Stomach (tissue), 8 donors: ENCODE measurements at regions not wholly inside any gene's neighbourhood (a gene's known extent, or its start where the extent isn't known, plus 50 kb on each side); places are given as distances from the start of the nearest gene placed in this dataset.

Experiments
- DNase-seq, 2 donors: peaks; one replicate each; pipeline versions ENCODE4 v3.0.0 to v3.0.0-alpha.2; 2013 to 2019
- H3K27ac ChIP-seq, 5 donors: fragments of 200-600 bp in 4 of 5; sonication (generic) in 4 of 5; one replicate each; pipeline ENCODE4 v1.5.1; 2013 to 2019; ENCODE audit warnings: mild to moderate bottlenecking in 1 of 5, moderate library complexity in 1 of 5
- H3K27me3 ChIP-seq, 3 donors: fragments of 200-600 bp; sonication (generic); one replicate each; pipeline ENCODE4 v1.5.1; 2017 to 2019; ENCODE audit warnings: mixed run types in 1 of 3
- H3K36me3 ChIP-seq, 4 donors: fragments of 200-600 bp; sonication (generic); 1 replicate in 3 of 4; 2 replicates in 1 of 4; pipeline ENCODE4 v1.5.1; 2016 to 2019
- H3K4me1 ChIP-seq, 4 donors: fragments of 200-600 bp; sonication (generic); one replicate each; pipeline ENCODE4 v1.5.1; 2016 to 2019
- H3K4me3 ChIP-seq, 4 donors: fragments of 200-600 bp; sonication (generic) in 3 of 4; one replicate each; pipeline ENCODE4 v1.5.1; 2016 to 2019; ENCODE audit warnings: mild to moderate bottlenecking in 1 of 4
- H3K9me3 ChIP-seq, 4 donors: fragments of 200-600 bp; sonication (generic); one replicate each; pipeline ENCODE4 v1.5.1; 2016 to 2019
- EP300 ChIP-seq: sonication (generic); formaldehyde crosslinking; IDR thresholded peaks from one replicate; pipeline ENCODE4 v1.6.1; 2017; ENCODE audit warnings: antibody characterized with exemption
- POLR2A ChIP-seq, 4 donors: fragments of 450-650 bp; IDR thresholded peaks; one replicate each; pipeline ENCODE4 v1.6.1; 2016; ENCODE audit warnings: antibody characterized with exemption in 4 of 4, control low read depth in 2 of 4, mild to moderate bottlenecking in 1 of 4, moderate library complexity in 1 of 4
- POLR2AphosphoS5 ChIP-seq, 3 donors: sonication (generic); formaldehyde crosslinking; IDR thresholded peaks; one replicate each; pipeline ENCODE4 v1.6.1; 2016; ENCODE audit warnings: antibody characterized with exemption in 3 of 3
- WGBS, 5 donors: extraction: QIAGEN DNeasy Blood & Tissue Kit in 3 of 5; methylation state at CpG; one replicate each; pipeline versions ENCODE4 v1.1.5 to v1.1.7; 2013 to 2018; 5-methylcytosine and 5-hydroxymethylcytosine counted together
- intact Hi-C: fragments of 100-400 bp; cut with DNase I; formaldehyde crosslinking; loops from one replicate; pipeline ENCODE4 v1.15.1; 2023; ENCODE audit warnings: low total_unique reads
- TF ChIP-seq, protein P1 (sequence below), 7 experiments: fragments of 450-650 bp in 4 of 7; fragments of 200-600 bp in 3 of 7; sonication (generic) in 3 of 7; IDR thresholded peaks; one replicate each; pipeline ENCODE4 v1.5.1; 2016 to 2019; ENCODE audit warnings: antibody characterized with exemption in 7 of 7, control low read depth in 2 of 7, mild to moderate bottlenecking in 1 of 7
- donor health status: healthy with polysubstance abuse.
- donor health status: Bipolar disorder and iron deficiency.
- donor health status: healthy.

DNA sequence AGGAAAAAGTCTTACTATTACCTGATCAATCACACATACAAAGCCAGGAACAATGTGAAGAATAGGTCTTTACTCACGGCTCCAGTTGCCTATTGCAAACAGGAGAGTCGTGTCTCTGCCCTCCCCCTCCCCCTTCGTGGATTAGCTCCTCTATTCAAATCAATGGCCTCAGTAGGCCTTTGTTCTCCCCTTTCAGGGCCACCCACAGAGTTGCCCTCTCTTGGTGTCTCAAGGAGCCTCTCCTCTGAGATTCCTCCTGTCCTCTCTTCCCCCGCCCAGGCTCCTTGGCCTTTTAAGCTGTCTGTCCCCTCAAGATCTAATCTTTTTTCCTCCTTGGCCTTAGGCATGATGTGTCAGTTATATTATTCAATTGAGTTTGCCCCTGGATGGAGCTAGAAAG is 107.2 kb upstream of the NALF2 start:
- no peaks in the 10 kb centered on the region for H3K36me3 ChIP-seq
- no peak overlapping the region for H3K27ac ChIP-seq
- no peaks in the 10 kb centered on the region for H3K4me1 ChIP-seq
- no peaks in the 10 kb centered on the region for H3K9me3 ChIP-seq
- WGBS, 5 donors: 40 to 60% (median 50%) methylated on average over 2 to 4 of the region's 4 CpGs
- intact Hi-C loops: no loop called here
- H3K4me3 ChIP-seq: no peak overlapping the region
- DNase-seq: no peak
- H3K27me3 ChIP-seq: peaks cover 0 to 5% (median 0%) of the 10 kb centered on the region in 3 donors
- TF ChIP-seq POLR2AphosphoS5 (IDR thresholded peaks at IDR 0.05): no peak
- no peak for TF ChIP-seq POLR2A (IDR thresholded peaks at IDR 0.05)
- TF ChIP-seq, protein P1, sequence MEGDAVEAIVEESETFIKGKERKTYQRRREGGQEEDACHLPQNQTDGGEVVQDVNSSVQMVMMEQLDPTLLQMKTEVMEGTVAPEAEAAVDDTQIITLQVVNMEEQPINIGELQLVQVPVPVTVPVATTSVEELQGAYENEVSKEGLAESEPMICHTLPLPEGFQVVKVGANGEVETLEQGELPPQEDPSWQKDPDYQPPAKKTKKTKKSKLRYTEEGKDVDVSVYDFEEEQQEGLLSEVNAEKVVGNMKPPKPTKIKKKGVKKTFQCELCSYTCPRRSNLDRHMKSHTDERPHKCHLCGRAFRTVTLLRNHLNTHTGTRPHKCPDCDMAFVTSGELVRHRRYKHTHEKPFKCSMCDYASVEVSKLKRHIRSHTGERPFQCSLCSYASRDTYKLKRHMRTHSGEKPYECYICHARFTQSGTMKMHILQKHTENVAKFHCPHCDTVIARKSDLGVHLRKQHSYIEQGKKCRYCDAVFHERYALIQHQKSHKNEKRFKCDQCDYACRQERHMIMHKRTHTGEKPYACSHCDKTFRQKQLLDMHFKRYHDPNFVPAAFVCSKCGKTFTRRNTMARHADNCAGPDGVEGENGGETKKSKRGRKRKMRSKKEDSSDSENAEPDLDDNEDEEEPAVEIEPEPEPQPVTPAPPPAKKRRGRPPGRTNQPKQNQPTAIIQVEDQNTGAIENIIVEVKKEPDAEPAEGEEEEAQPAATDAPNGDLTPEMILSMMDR (IDR thresholded peaks at IDR 0.05): no peak
- TF ChIP-seq EP300: no peak

DNA sequence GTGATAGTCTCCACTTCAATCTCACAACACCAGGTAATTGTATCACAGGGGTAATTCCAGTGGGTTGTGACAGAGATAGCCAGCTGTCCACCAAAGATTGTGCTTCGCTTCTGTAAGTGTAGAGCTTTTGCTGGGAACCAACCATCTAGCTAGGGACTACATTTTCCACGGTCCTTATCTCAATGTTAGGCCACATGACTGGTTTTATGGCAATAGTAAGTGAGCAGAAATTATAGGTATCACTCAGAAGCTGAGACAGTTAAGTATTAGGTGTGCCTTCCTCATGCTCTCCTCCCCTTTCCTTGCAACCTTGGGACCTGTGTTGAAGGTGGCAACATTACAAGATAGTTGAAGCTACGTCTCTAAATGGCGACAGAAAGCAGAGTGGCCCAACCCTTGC is 108.8 kb upstream of the NALF2 start:
- DNase-seq: no peak
- TF ChIP-seq POLR2AphosphoS5 (IDR thresholded peaks at IDR 0.05) (no peak), EP300 (no peak), POLR2A (IDR thresholded peaks at IDR 0.05) (no peak)
- TF ChIP-seq, protein P1 (IDR thresholded peaks at IDR 0.05): no peak
- peaks cover 0 to 5% (median 0%) of the 10 kb centered on the region in 3 donors for H3K27me3 ChIP-seq
- no peaks in the 10 kb centered on the region for H3K9me3 ChIP-seq
- H3K4me1 ChIP-seq: no peaks in the 10 kb centered on the region
- WGBS, 5 donors: 60 to 83% (median 68%) methylated on average over 4 of the region's 4 CpGs
- no peak overlapping the region for H3K27ac ChIP-seq
- intact Hi-C loops: no loop called here
- no peak overlapping the region for H3K4me3 ChIP-seq
- no peaks in the 10 kb centered on the region for H3K36me3 ChIP-seq

DNA sequence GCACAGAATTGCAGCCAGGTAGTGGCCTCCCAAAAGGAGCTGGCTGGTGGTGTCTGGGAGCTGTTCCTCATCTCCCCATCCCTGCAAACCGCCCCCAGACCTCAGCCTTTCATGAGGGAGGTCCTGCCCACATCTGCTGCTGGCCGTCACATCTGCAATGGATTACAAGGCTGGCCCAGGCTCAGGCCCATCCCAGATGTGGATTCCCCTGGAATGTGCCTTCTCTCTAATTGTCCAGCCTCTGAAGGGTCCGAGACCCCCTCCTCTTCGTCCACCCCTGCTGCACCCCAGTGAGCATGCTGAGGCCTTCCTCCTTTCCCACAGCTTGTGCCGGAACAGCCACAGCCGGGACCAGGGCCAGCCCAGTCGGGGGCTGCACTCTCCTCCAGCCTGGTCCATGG is 115.0 kb upstream of the NALF2 start:
- TF ChIP-seq, protein P1 (IDR thresholded peaks at IDR 0.05): no peak
- TF ChIP-seq POLR2AphosphoS5 (IDR thresholded peaks at IDR 0.05) (no peak), EP300 (no peak), POLR2A (IDR thresholded peaks at IDR 0.05) (no peak)
- peaks cover 0 to 22% (median 0%) of the 10 kb centered on the region in 3 donors for H3K27me3 ChIP-seq
- H3K9me3 ChIP-seq: no peaks in the 10 kb centered on the region
- peaks cover 0 to 4% (median 0%) of the 10 kb centered on the region in 4 donors for H3K4me1 ChIP-seq
- WGBS, 5 donors: 29 to 55% (median 50%) methylated on average over 3 to 7 of the region's 7 CpGs
- peak in 1 of 2 donors; percentile 46 for DNase-seq
- intact Hi-C loops: loop anchor here (10.0 kb wide), 1 partner anchor 564 kb away; the partner anchor contains the start of gene EFNB1
- H3K4me3 ChIP-seq: no peak overlapping the region
- H3K36me3 ChIP-seq: no peaks in the 10 kb centered on the region
- no peak overlapping the region for H3K27ac ChIP-seq

DNA sequence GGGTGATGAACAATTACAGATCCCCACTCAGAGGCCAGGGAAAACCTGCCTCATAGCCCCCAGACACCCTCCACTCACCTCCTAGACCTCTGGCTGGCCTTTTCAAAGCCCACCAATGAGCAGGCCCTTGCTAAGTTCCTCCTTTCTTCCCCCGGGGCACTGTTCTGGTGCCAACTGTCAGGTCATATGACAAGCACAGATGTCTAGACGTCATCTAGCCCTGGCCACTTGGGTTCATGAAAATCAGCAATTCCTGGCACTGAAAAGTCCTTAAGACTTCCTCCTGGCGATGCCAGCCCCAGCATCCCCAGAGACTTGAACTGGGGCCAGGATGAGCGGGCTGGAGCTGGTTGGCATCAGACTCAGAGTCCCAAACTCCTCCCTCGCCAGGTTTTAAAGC is 115.6 kb upstream of the NALF2 start:
- 6 to 25% (median 20%) methylated on average over 2 to 5 of the region's 5 CpGs; no CpG with 5 or more reads in 1 of the 5 donors for whole genome bisulfite sequencing, 5 donors
- H3K4me1 ChIP-seq: peaks cover 0 to 4% (median 0%) of the 10 kb centered on the region in 4 donors
- H3K36me3 ChIP-seq: no peaks in the 10 kb centered on the region
- TF ChIP-seq POLR2AphosphoS5 (IDR thresholded peaks at IDR 0.05) (no peak), POLR2A (IDR thresholded peaks at IDR 0.05) (no peak)
- H3K4me3 ChIP-seq: no peak overlapping the region
- peak in 1 of 2 donors; percentile 15 for DNase-seq
- no peaks in the 10 kb centered on the region for H3K9me3 ChIP-seq
- no peak overlapping the region for H3K27ac ChIP-seq
- H3K27me3 ChIP-seq: peaks cover 0 to 22% (median 0%) of the 10 kb centered on the region in 3 donors
- intact Hi-C loops: loop anchor here (10.0 kb wide), 1 partner anchor 564 kb away; the partner anchor contains the start of gene EFNB1
